GDM1 (cell line): ENCODE measurements at regions not wholly inside any gene's neighbourhood (a gene's known extent, or its start where the extent isn't known, plus 50 kb on each side); places are given as distances from the start of the nearest gene placed in this dataset.

ENCODE experiments used
- DNase-seq: peaks from one replicate; lab custom pipeline; 2025; lab: John Stamatoyannopoulos, UW

DNA sequence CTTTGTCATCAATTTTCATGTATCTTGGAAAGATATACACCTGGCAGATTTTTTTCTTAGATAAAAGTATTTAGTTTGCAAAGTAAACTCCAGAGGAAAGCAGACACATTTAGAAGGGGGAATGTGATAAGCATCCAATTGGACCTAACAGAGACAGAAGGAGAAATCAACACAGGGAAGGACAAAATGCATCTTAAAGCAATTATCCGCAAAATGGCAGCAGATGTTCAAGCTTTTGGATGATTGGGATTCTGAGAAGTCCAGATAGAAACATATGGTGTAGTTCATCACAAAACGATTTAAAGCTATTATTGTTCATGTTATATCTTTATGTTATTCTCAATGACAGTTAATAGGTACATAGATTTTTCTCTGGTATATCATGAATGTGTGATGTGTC is 1153.1 kb upstream of the B3GALT2 start:
- DNase-seq: no peak

- no peak for DNase-seq
These were observed 1152.0 kb upstream of the B3GALT2 start for GRCh38 chr1:194338241-194338948.

DNA sequence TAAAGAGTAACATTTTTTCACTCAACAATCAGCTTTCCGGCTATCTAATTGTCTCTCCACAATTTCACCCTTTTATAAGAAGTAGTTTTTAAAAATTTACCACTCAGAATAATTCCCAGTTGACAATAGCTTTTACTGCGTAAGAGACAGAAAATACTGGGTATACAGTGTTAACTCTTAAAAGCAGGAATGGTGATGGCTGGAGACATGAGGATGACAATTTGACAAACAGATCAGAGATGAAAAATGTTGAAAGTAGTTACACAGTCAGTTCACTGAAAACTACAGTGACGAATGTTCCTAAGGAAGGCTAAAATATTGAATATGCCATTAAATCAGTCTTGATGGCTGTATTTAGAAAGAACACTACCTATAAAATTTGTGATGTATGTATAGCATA is 1146.8 kb upstream of the B3GALT2 start:
- DNase-seq: no peak

DNA sequence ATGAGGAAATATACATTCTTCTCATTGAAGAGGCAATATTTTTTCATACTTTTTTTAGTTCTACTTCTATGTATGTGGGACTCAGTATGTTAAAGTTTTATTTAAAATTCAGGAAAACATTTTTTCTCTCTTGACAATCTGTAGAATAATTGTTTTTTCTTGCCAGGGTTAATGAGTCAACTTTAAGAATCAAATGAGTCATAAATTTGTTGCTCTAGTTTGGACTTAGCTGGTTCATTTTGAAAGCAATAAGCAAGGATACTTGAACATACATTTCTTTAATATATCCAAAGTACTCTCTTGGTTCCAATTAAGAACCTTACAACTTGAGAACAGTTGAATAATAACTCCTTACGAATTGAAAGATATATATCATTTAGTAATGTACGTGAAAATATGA is 1145.3 kb upstream of the B3GALT2 start:
- no peak for DNase-seq

- no peak for DNase-seq
These were observed 1136.3 kb upstream of the B3GALT2 start for GRCh38 chr1:194322751-194323150.

- DNase-seq: no peak
These were observed 1132.4 kb upstream of the B3GALT2 start for GRCh38 chr1:194318790-194319280.

DNA sequence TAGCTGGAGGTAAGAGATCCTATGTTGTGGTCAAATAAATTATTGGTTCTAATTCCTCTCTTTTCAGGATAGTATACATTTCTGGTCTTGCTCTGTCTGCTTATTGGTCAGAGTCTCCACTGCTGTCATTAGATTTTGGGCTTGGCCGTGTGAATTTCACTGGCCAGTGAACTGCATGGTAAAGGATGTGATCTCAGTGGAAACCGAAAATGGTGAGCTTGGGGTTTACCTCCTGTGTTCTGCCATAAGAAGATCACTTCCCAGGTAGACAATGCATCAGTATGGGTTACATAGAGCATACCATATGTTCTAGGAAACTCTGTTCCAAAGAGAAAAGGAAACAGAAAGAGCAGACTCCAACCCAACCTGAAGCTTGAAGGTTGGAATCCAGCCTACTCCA is 1123.3 kb upstream of the B3GALT2 start:
- DNase-seq: no peak

GRCh38 chr1:194309269-194309668 is 1122.9 kb upstream of the B3GALT2 start:
- DNase-seq: no peak

GRCh38 chr1:194300776-194301175 is 1114.4 kb upstream of the B3GALT2 start:
- no peak for DNase-seq

DNA sequence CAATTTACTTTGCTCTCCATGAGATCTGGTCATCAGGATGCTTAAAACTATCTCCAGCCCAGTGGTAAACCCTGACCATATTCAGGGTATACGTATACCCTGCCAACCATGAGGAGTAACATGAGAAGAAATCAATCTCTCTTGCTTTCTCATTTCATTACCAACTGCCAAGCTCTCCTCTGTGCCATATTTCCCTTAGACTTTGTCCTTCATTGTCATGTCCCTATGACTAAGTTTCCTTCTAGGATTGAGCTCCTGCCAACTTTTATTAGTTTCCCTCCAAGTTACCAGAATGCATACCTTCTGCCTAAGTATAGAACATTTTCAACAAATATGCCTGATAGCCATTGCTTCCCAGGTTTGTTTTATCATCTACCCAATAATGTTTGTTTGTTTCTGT is 1113.9 kb upstream of the B3GALT2 start:
- DNase-seq: no peak

GRCh38 chr1:194298007-194298598 is 1111.7 kb upstream of the B3GALT2 start:
- DNase-seq: no peak

DNA sequence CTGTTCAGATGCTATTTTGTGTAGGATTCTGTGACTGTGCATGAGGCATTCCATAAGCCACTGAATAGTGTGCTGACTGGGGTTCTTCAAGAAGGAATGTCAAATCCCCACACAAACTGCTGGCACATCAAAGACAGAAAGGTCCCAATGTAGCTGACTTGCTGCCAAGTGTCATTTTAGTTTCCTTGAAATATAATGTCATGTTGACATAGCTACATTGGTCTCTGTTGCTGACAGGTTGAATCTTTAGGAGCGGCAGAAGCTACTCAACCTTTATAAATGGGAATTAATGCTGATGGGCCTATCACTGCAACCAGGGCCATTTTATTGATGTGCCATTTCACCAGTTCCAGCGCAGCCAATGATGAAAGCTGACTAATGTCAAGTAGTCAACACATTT is 1110.7 kb upstream of the B3GALT2 start:
- DNase-seq: no peak

GRCh38 chr1:194296201-194296600 is 1109.8 kb upstream of the B3GALT2 start:
- DNase-seq: no peak

DNA sequence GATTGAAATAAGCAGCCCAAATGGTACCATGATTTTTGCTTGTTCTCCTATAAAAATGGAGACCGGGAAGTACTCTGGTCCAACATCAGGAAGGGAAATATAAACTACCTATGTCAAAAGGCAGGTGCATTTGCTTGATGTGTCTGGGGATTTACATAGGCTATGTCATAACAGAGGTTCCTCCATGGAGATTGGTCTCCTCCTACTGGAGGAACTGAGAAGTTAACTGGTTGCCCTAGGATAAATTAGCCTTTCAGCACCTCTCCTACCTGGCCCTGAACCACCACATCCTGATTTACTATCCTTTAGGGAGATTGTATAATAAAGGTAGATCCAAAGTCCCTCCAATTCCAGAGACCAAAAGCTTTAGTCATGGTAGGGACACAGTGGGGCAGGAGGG is 1109.3 kb upstream of the B3GALT2 start:
- peak; percentile 5 for DNase-seq

- no peak for DNase-seq
These were observed 1107.5 kb upstream of the B3GALT2 start for GRCh38 chr1:194293851-194294405.

- DNase-seq: no peak
These were observed 1106.6 kb upstream of the B3GALT2 start for GRCh38 chr1:194292966-194293365.

- no peak for DNase-seq
These were observed 1103.3 kb upstream of the B3GALT2 start for GRCh38 chr1:194289569-194290266.

- no peak for DNase-seq
These were observed 1101.8 kb upstream of the B3GALT2 start for GRCh38 chr1:194288238-194288637.

- no peak for DNase-seq
These were observed 1095.0 kb upstream of the B3GALT2 start for GRCh38 chr1:194281376-194281775.

DNA sequence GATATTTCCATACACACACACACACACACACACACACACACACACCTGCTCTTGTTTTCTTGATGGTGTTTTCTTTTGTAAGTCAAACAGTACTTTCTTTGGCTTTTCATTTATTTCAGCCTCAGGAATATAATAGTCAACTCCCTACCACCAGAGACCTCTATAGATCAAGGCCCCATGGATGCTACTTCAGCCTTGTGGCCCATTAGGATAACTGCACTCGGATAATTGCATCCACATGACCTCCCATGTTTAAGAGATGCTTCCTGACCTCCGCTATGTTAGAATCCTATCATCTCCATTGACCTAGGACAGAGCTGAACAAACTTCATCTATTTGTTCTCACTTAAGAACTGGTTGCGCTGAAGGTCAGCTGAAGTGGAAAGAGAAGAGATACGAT is 1094.0 kb upstream of the B3GALT2 start:
- no peak for DNase-seq

DNA sequence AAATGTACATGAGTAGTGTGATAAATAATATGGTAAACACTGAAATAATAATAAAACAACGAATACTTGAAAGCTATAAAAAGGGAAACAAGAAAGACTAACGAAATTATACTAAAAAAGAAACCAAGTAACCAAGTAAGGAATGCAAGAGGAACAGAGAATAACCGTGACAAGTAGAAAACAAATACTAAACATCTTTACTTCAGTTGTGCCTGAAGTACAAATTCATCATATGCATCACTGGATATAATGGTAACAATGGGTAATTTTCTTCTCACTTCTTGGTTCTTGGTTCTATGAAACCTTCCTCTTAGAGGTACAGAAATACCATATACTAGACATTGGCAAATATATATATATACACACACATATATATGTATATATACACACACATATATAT is 1093.6 kb upstream of the B3GALT2 start:
- DNase-seq: no peak

DNA sequence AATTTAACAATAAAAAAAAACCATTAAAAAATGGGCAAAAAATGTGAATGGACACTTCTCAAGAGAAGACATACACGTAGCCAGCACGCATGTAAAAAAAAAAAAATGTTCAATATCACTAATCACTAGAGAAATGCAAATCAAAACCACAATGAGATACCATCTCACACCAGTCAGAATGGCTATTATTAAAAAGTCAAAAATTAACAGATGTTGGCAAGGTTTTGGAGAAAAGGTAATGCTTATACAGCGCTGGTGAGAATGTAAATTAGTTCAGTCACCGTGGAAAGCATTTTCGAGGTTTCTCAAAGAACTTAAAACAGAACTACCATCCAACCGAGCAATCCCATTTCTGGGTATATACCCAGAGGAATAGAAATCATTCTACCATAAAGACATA is 1091.5 kb upstream of the B3GALT2 start:
- no peak for DNase-seq

DNA sequence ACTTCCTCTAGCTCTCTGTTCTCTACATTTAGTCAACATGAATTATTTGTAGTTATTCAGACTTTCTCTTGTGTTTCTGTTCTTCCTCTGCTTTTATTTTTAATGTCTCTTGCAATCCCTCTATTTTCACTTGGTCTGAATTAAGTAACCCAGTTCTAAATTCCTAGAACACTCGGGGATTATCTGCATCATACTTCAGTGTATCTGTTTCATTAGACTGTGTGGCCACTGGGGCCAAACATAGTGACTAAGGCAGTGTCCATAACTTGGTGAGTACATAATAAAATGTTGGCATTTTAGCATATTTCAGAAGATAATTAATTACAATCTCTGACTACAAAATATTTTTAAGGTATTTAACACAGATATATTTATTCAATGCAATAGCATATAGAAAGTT is 1087.2 kb upstream of the B3GALT2 start:
- no peak for DNase-seq
